C4-2B (cell line): ENCODE measurements at regions not wholly inside any gene's neighbourhood (a gene's known extent, or its start where the extent isn't known, plus 50 kb on each side); places are given as distances from the start of the nearest gene placed in this dataset.

Experiments used
- H3K27ac ChIP-seq: fragments of 450-650 bp; 2 replicates; pipeline ENCODE4 v1.5.1; 2017
- ZFX ChIP-seq: fragments of 450-650 bp; IDR thresholded peaks from 2 replicates; pipeline ENCODE4 v1.6.1; 2017
- TF ChIP-seq, protein P1 (sequence below): fragments of 450-650 bp; conservative IDR thresholded peaks from 2 replicates; pipeline ENCODE4 v1.5.1; 2017; ENCODE audit warnings: mild to moderate bottlenecking

DNA sequence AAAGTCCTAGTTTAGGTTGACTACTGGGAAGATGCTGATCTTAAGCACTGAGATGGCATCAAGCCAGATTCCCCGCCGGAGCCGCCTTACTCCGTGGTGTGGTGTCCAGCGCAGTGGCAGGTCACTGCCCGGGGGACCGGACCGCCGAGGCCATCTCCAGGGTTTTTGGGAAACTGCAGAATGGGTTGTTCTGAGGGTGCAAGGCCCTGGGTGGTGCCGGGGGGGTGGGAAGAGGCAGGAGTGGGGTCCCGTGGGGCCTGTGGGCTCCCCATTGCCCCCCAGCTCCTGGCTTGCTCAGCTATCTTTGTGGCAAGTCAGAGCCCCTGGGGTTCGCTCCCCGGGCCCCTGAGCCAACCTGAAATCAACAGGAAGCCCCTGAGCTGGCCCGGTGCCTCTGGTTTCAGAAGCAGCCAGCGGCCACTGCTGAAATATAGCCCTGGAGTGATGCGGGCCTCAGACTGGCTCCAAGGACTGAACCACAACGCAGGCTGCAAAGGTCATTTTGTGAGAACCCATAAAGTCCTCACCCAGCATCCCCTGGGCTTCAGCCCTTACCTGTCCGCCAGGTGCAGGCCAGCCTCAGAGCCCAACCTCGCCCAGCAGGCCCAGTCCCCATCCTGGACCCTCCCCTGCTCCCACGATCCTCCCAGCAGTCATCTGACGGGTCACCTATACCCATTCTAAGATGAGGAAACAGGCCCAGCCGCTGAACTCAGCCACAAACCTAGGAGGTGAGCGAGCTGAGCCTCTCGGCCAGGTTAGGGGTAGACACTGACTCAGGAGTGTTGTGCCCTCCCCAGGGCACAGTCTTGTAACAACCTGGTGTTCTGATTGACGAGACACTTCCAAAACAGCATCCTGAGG is 102.7 kb downstream of the PDGFA start:
- no peak overlapping the region for H3K27ac ChIP-seq
- TF ChIP-seq, protein P1, sequence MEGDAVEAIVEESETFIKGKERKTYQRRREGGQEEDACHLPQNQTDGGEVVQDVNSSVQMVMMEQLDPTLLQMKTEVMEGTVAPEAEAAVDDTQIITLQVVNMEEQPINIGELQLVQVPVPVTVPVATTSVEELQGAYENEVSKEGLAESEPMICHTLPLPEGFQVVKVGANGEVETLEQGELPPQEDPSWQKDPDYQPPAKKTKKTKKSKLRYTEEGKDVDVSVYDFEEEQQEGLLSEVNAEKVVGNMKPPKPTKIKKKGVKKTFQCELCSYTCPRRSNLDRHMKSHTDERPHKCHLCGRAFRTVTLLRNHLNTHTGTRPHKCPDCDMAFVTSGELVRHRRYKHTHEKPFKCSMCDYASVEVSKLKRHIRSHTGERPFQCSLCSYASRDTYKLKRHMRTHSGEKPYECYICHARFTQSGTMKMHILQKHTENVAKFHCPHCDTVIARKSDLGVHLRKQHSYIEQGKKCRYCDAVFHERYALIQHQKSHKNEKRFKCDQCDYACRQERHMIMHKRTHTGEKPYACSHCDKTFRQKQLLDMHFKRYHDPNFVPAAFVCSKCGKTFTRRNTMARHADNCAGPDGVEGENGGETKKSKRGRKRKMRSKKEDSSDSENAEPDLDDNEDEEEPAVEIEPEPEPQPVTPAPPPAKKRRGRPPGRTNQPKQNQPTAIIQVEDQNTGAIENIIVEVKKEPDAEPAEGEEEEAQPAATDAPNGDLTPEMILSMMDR, result no peak
- no peak for TF ChIP-seq ZFX

DNA sequence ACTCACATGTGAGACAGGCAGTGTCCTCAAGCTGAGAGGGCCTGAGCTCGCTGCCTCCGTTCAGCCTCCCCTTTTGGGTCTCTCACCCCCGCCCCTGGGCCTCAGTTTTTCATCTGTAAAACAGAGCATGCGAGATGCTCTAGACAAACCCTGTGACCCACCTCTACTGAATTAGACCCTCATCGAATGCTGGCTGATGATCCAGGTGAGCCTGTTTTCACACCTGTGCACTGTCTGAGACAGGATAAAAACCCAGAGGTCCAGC is 102.1 kb downstream of the PDGFA start:
- H3K27ac ChIP-seq, result no peak overlapping the region
- no peak for TF ChIP-seq ZFX

DNA sequence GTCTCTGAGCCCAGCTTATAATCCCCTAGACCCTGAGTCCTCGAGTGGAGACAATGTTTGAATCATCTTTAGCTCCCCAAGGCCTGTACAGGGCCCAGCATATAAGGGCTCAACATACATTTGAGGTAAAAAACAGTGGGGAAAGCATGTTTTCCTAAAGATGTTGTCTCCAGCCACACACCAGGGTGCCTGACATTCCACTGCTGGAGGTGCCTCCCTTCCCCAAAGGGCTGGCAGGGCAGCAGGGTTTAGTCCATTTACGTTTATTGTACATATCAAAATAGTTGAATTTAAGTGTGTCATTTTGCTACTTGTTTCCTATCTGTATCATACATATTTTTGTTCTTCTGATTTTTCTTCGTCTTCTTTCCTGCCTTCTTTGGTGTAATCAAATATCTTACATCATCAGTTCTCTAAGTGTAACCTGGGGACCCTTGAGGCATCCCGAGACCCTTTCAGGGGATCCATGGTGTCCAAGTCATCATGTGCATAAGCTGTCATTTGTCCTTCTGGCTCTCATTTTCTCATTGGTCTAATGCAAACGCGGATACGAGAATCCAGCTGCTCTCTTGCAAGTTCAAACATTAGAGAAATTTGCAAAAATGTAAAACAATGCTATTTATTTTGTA is 101.6 kb downstream of the PDGFA start:
- no peak overlapping the region for H3K27ac ChIP-seq
- TF ChIP-seq, protein P1, result no peak
- no peak for TF ChIP-seq ZFX

DNA sequence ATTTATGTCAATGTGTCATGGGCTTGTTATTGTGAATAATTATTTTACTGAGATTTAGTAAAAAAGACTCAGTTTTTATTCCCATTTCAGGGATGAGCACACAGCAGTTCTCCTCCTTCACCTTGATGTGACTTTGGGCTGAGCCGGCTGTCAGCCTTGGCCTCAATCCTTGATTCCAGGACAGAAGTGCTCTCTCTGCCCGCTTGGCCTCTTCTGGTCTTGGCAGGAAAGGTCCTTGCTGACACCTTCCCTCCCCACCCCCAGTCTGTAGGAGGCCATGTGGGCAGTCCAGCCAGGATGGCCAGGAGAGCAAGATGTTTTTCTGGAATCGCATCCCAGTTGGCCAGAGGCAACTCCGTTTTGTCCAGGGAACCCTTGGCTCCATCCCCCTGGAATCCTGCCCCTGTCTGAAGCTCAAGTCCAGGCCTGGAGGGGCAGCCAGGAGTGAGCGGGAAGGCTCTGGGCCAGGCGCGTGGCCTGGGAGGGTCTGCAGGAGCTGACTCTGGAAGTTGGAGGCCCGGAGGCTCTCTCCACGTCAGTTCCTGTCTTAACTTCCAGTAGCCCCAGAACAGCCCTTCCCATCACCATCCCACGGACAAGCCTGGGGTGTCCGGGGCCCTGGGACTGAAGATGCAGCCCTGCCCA is 100.9 kb downstream of the PDGFA start:
- TF ChIP-seq ZFX, result no peak
- TF ChIP-seq, protein P1, result no peak
- H3K27ac ChIP-seq, result no peak overlapping the region

GRCh38 chr7:420142-421093 is 99.2 kb downstream of the PDGFA start:
- no peak overlapping the region for H3K27ac ChIP-seq
- TF ChIP-seq, protein P1, result no peak
- no peak for TF ChIP-seq ZFX

DNA sequence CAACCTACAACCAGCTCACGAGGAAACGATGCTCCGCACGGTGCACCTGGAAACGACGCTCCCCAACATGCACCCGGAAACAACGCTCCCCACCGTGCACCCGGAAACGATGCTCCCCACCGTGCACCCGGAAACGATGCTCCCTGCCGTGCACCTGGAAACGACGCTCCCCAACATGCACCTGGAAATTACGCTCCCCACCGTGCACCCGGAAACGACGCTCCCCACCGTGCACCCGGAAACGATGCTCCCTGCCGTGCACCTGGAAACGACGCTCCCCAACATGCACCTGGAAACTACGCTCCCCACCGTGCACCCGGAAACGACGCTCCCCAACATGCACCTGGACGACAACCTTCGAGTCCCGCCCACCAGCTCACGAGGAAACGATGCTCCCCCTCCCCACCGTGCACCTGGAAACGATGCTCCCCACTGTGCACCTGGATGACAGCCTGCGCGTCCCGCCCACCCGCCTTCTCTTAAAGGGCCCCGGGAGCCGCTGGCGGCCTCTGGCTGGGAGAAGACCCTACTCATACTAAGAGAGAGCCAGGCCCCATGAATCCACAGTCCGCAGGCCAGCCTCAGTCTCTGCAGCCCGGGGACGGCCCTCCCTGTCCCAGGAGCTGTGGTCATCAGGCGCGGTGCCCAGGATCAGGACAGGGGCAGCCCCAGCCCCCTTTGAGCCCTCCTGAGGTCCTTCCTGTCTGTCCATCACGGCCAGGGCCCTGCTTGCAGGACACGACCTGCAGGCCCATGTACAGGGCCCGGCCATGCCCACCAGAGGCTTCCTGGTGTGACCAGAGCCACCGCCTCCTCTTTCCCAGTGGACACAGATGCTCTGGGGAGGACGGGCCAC is 98.3 kb downstream of the PDGFA start:
- H3K27ac ChIP-seq, result no peak overlapping the region
- TF ChIP-seq, protein P1, result no peak
